OCI-LY3 (cell line): ENCODE measurements at regions not wholly inside any gene's neighbourhood (a gene's known extent, or its start where the extent isn't known, plus 50 kb on each side); places are given as distances from the start of the nearest gene placed in this dataset.

Experiments
- H2AFZ ChIP-seq: fragments of 200-600, 300-600 bp; shearing (Covaris generic); 2 replicates; pipeline ENCODE4 v1.6.0; 2014; ENCODE audit warnings: antibody characterized with exemption, low read depth, low read length
- H3K27ac ChIP-seq: fragments of 200-600, 300-600 bp; sonication (generic); 2 replicates; pipeline ENCODE4 v1.5.1; 2014; ENCODE audit warnings: mild to moderate bottlenecking, low read length, moderate library complexity, mixed read lengths
- H3K27me3 ChIP-seq: fragments of 200-600, 300-600 bp; sonication (generic); 2 replicates; pipeline ENCODE4 v1.6.1; 2014; ENCODE audit warnings: low read depth, low read length, mixed read lengths
- H3K36me3 ChIP-seq: fragments of 200-600, 300-600 bp; sonication (generic); replicated peaks from 2 replicates; pipeline ENCODE3; 2014; ENCODE audit warnings: low read depth, low read length, mixed read lengths
- H3K4me1 ChIP-seq: fragments of 300-600, 200-600 bp; sonication (generic); 2 replicates; pipeline ENCODE4 v1.6.1; 2014; ENCODE audit warnings: low read length, mixed read lengths
- H3K4me2 ChIP-seq: fragments of 200-600, 300-600 bp; sonication (generic); 2 replicates; pipeline ENCODE4 v1.6.1; 2014; ENCODE audit warnings: low read length, mixed read lengths
- H3K4me3 ChIP-seq: fragments of 300-600, 200-600 bp; sonication (generic); 2 replicates; pipeline ENCODE4 v1.5.1; 2014; ENCODE audit warnings: antibody characterized with exemption, mild to moderate bottlenecking, low read length, moderate library complexity
- H3K79me2 ChIP-seq: fragments of 300-600, 200-600 bp; shearing (Covaris generic); 2 replicates; pipeline ENCODE4 v1.6.1; 2014; ENCODE audit warnings: mild to moderate bottlenecking, low read length, mixed read lengths
- H3K9ac ChIP-seq: fragments of 300-600, 200-600 bp; shearing (Covaris generic); 2 replicates; pipeline ENCODE4 v1.6.0; 2014; ENCODE audit warnings: mild to moderate bottlenecking, low read length, moderate library complexity
- H3K9me3 ChIP-seq: fragments of 200-600, 300-600 bp; shearing (Covaris generic); 2 replicates; pipeline ENCODE4 v1.6.1; 2014; ENCODE audit warnings: low read length, mixed read lengths; ENCODE audit not compliant: insufficient read depth
- H4K20me1 ChIP-seq: fragments of 200-600, 300-600 bp; sonication (generic); 2 replicates; pipeline ENCODE4 v1.6.1; 2016; ENCODE audit warnings: low read length, mixed read lengths; ENCODE audit not compliant: insufficient read depth
- CTCF ChIP-seq: fragments of 200-600, 300-600 bp; sonication (generic); IDR thresholded peaks from 2 replicates; pipeline ENCODE4 v1.5.1; 2014; ENCODE audit warnings: antibody characterized with exemption, low read length, low read depth
- EZH2phosphoT487 ChIP-seq: fragments of 200-600 bp; shearing (Covaris generic); IDR thresholded peaks from 2 replicates; pipeline ENCODE4 v1.6.1; 2018; ENCODE audit warnings: antibody characterized with exemption, mixed run types, low read depth

- Histone ChIP-seq H4K20me1 (no peaks in the 10 kb centered on the region), H3K9me3 (no peaks in the 10 kb centered on the region), H3K4me3 (no peak overlapping the region), H3K79me2 (no peaks in the 10 kb centered on the region), H3K36me3 (no peaks in the 10 kb centered on the region), H3K27ac (no peak overlapping the region), H3K9ac (no peak overlapping the region), H2AFZ (no peak overlapping the region), H3K27me3 (peaks cover 44% of the 10 kb centered on the region), H3K4me1 (no peaks in the 10 kb centered on the region), H3K4me2 (no peak overlapping the region)
- no peak for TF ChIP-seq CTCF
- no peak for TF ChIP-seq EZH2phosphoT487
These were observed 210.6 kb upstream of the UMPS start for GRCh38 chr3:124519591-124520194.

GRCh38 chr3:124520970-124521369, 209.3 kb upstream of the UMPS start:
- Histone ChIP-seq H3K36me3 (no peaks in the 10 kb centered on the region), H3K9me3 (no peaks in the 10 kb centered on the region), H3K9ac (no peak overlapping the region), H3K27ac (no peak overlapping the region), H3K79me2 (no peaks in the 10 kb centered on the region), H4K20me1 (no peaks in the 10 kb centered on the region), H3K4me3 (no peak overlapping the region), H3K4me2 (no peak overlapping the region), H3K4me1 (no peaks in the 10 kb centered on the region), H3K27me3 (peaks cover 42% of the 10 kb centered on the region), H2AFZ (no peak overlapping the region)
- TF ChIP-seq CTCF (no peak), EZH2phosphoT487 (no peak)

- H2AFZ ChIP-seq: no peak overlapping the region
- peaks cover 39% of the 10 kb centered on the region for H3K27me3 ChIP-seq
- H3K4me1 ChIP-seq: no peaks in the 10 kb centered on the region
- H3K27ac ChIP-seq: no peak overlapping the region
- H3K4me2 ChIP-seq: no peak overlapping the region
- no peak overlapping the region for H3K4me3 ChIP-seq
- H3K36me3 ChIP-seq: no peaks in the 10 kb centered on the region
- TF ChIP-seq CTCF: no peak
- H3K9me3 ChIP-seq: no peaks in the 10 kb centered on the region
- H4K20me1 ChIP-seq: no peaks in the 10 kb centered on the region
- no peaks in the 10 kb centered on the region for H3K79me2 ChIP-seq
- no peak overlapping the region for H3K9ac ChIP-seq
These were observed 208.1 kb upstream of the UMPS start for GRCh38 chr3:124522082-124522625.

GRCh38 chr3:124526601-124527000, 203.7 kb upstream of the UMPS start:
- Histone ChIP-seq H3K36me3 (no peaks in the 10 kb centered on the region), H3K4me2 (no peak overlapping the region), H3K4me1 (no peaks in the 10 kb centered on the region), H3K4me3 (no peak overlapping the region), H3K27me3 (peaks cover 29% of the 10 kb centered on the region), H4K20me1 (no peaks in the 10 kb centered on the region), H3K9me3 (no peaks in the 10 kb centered on the region), H2AFZ (no peak overlapping the region), H3K79me2 (no peaks in the 10 kb centered on the region), H3K27ac (no peak overlapping the region), H3K9ac (no peak overlapping the region)
- TF ChIP-seq CTCF (no peak), EZH2phosphoT487 (no peak)
